WI38 (cell line): ENCODE measurements at regions not wholly inside any gene's neighbourhood (a gene's known extent, or its start where the extent isn't known, plus 50 kb on each side); places are given as distances from the start of the nearest gene placed in this dataset.
"Not testable (repeated sequence)": the region's sequence is repeated elsewhere in the genome, so short reads cannot be mapped to it uniquely, and the experiment has no call there.

Experiments
- H3K4me3 ChIP-seq: 2 replicates; pipeline ENCODE4 v1.5.1; 2011; ENCODE audit warnings: low read depth, mild to moderate bottlenecking, control low read depth, low read length
- TF ChIP-seq, protein P1 (sequence below): IDR thresholded peaks from 2 replicates; pipeline ENCODE4 v1.5.1; 2012; ENCODE audit warnings: low read depth, mild to moderate bottlenecking, control low read depth, low read length

DNA sequence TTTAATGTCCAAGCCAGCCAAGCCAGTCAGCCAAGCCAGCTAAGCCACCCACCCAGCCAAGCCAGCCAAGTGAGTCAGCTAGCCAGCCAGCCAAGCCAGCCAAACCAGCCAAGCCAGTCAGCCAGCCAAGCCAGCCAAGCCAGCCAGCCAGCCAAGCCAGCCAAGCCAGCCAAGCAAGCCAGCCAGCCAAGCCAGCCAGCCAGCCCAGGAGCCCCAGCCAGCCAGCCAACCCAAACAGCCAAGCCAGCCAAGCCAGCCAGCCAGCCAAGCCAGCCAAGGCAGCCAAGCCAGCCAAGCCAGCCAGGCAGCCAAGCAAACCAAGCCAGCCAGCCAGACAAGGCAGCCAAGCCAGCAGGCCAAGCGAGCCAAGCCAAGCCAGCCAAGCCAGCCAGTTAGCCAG is 352.1 kb upstream of the PLGLB2 start:
- H3K4me3 ChIP-seq: not testable (repeated sequence)

DNA sequence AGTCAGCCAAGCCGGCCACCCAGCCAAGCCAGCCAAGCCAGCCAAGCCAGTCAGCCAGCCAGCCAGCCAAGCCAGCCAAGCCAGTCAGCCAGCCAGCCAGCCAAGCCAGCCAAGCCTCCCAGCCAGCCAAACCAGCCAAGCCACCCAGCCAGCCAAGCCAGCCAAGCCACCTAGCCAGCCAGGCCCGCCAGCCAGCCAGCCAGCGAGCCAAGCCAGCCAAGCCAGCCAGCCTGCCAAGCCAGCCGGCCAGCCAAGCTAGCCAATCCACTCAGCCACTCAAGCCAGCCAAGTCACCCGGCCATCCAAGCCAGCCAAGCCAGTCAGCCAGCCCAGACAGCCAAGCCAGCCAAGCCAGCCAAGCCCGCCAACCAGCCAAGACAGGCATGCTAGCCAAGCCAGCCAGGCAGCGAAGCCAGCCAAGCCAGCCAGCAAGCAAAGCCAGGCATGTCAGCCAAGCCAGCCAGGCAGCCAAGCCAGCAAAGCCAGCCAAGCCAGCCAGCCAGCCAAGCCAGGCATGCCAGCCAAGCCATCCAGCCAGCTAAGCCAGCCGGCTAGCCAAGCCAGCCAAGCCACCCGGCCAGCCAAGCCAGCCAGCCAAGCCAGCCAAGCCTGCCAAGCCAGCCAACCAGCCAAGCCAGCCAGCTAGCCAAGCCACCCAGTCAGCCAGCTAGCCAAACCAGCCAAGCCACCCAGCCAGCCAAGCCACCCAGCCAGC is 351.2 kb upstream of the PLGLB2 start:
- H3K4me3 ChIP-seq: not testable (repeated sequence)

DNA sequence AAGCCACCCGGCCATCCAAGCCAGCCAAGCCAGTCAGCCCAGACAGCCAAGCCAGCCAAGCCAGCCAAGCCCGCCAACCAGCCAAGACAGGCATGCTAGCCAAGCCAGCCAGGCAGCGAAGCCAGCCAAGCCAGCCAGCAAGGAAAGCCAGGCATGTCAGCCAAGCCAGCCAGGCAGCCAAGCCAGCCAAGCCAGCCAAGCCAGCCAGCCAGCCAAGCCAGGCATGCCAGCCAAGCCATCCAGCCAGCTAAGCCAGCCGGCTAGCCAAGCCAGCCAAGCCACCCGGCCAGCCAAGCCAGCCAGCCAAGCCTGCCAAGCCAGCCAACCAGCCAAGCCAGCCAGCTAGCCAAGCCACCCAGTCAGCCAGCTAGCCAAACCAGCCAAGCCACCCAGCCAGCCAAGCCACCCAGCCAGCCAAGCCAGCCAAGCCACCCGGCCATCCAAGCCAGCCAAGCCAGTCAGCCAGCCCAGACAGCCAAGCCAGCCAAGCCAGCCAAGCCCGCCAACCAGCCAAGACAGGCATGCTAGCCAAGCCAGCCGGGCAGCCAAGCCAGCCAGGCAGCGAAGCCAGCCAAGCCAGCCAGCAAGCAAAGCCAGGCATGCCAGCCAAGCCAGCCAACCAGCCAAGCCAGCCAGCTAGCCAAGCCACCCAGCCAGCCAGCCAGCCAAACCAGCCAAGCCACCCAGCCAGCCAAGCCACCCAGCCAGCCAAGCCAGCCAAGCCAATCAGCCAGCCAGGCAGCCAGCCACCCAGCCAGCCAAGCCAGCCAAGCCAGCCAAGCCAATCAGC is 350.4 kb upstream of the PLGLB2 start:
- not testable (repeated sequence) for H3K4me3 ChIP-seq

DNA sequence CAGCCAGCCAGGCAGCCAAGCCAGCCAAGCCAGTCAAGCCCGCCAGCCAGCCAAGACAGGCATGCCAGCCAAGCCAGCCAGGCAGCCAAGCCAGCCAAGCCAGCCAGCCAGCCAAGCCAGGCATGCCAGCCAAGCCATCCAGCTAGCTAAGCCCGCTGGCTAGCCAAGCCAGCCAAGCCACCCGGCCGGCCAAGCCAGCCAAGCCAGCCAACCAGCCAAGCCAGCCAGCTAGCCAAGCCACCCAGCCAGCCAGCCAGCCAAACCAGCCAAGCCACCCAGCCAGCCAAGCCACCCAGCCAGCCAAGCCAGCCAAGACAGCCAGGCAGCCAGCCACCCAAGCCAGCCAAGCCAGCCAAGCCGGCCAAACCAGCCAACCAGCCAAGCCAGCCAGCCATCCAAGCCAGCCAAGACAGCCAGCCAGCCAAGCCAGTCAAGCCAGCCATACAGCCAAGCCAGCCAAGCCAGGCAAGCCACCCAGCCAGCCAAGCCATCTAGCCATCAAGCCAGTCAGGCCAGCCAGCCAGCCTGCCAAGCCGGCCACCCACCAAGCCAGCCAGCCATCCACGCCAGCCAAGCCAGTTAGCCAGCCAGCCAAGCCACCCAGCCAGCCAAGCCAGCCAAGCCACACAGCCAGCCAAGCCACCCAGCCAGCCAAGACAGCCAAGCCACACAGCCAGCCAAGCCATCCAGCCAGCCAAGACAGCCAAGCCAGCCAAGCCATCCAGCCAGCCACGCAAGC is 349.2 kb upstream of the PLGLB2 start:
- H3K4me3 ChIP-seq: not testable (repeated sequence)

DNA sequence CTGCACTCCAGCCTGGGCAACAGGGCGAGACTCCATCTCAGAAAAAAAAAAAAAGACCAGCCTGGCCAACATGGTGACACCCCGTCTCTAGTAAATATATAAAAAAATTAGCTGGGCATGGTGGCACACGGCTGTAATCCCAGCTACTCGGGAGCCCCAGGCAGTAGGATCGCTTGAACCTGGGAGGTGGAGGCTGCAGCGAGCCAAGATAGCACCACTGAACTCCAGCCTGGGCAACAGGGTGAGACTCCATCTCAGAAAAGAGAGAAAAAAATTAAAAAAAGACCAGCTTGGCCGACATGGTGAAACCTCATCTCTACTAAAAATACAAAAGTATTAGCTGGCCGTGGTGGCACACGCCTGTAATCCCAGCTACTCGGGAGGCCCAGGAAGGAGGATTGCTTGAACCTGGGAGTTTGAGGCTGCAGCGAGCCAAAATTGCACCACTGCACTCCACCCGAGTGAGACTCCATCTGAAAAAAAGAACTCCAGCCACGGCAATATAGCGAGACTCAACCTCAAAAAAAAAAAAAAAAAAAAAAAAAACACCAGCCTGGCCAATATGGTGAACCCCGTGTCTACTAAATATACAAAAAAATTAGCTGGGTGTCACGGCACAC is 346.1 kb upstream of the PLGLB2 start:
- TF ChIP-seq, protein P1, sequence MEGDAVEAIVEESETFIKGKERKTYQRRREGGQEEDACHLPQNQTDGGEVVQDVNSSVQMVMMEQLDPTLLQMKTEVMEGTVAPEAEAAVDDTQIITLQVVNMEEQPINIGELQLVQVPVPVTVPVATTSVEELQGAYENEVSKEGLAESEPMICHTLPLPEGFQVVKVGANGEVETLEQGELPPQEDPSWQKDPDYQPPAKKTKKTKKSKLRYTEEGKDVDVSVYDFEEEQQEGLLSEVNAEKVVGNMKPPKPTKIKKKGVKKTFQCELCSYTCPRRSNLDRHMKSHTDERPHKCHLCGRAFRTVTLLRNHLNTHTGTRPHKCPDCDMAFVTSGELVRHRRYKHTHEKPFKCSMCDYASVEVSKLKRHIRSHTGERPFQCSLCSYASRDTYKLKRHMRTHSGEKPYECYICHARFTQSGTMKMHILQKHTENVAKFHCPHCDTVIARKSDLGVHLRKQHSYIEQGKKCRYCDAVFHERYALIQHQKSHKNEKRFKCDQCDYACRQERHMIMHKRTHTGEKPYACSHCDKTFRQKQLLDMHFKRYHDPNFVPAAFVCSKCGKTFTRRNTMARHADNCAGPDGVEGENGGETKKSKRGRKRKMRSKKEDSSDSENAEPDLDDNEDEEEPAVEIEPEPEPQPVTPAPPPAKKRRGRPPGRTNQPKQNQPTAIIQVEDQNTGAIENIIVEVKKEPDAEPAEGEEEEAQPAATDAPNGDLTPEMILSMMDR: no peak
- no peak overlapping the region for H3K4me3 ChIP-seq

GRCh38 chr2:87403893-87404175 is 344.1 kb upstream of the PLGLB2 start:
- TF ChIP-seq, protein P1: no peak
- H3K4me3 ChIP-seq: no peak overlapping the region

GRCh38 chr2:87404411-87405255 is 343.3 kb upstream of the PLGLB2 start:
- H3K4me3 ChIP-seq: not testable (repeated sequence)

GRCh38 chr2:87405531-87406216 is 342.2 kb upstream of the PLGLB2 start:
- H3K4me3 ChIP-seq: not testable (repeated sequence)

- not testable (repeated sequence) for H3K4me3 ChIP-seq
Observed at GRCh38 chr2:87406406-87407175, 341.3 kb upstream of the PLGLB2 start.

DNA sequence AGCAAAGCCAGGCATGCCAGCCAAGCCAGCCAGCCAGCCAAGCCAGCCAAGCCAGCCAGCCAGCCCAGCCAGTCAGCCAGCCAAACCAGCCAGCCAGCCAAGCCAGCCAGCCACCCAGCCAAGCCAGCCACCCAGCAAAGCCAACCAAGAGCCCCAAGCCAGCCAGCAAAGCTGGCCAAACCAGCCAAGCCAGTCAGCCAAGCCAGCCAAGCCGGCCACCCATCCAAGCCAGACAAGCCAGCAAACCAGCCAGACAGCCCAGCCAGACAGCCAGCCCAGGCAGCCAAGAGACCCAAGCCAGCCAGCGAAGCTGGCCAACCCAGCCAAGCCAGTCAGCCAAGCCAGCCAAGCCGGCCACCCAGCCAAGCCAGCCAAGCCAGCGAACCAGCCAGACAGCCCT is 338.3 kb upstream of the PLGLB2 start:
- H3K4me3 ChIP-seq: not testable (repeated sequence)

DNA sequence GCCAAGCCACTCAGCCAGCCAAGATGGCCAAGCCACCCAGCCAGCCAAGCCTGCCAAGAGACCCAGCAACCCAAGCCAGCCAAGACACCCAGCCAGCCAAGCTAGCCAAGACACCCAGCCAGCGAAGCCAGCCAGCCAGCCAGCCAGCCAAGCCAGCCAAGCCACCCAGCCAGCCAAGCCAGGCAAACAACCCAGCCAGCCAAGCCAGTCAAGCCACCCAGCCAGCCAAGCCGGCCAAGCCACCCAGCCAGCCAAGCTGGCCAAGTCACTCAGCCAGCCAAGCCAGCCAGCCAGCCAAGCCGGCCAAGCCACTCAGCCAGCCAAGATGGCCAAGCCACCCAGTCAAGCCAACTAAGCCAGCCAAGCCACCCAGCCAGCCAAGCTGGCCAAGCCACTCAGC is 337.5 kb upstream of the PLGLB2 start:
- not testable (repeated sequence) for H3K4me3 ChIP-seq

GRCh38 chr2:87412036-87412820 is 335.7 kb upstream of the PLGLB2 start:
- H3K4me3 ChIP-seq: not testable (repeated sequence)

GRCh38 chr2:87414331-87414730 is 333.6 kb upstream of the PLGLB2 start:
- H3K4me3 ChIP-seq: not testable (repeated sequence)

DNA sequence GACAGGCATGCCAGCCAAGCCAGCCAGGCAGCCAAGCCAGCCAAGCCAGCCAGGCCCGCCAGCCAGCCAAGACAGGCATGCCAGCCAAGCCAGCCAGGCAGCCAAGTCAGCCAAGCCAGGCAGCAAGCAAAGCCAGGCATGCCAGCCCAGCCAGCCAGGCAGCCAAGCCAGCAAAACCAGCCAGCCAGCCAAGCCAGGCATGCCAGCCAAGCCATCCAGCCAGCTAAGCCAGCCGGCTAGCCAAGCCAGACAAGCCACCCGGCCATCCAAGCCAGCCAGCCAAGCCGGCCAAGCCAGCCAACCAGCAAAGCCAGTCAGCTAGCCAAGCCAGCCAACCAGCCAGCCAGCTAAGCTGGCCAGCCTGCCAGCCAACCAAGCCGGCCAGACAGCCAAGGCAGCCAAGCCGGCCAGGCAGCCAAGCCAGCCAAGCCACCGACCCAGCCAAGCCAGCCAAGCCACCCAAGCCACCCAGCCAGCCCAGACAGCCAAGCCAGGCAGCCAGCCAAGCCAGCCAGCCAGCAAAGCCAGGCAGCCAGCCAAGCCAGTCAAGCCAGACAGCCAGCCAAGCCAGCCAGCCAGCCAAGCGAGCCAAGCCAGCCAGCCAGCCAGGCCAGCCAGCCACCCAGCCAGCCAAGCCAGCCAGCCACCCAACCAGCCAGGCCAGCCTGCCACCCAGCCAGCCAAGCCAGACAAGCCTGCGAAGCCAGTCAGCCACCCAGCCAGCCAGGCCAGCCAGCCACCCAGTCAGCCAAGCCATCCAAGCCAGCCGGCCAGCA is 332.9 kb upstream of the PLGLB2 start:
- H3K4me3 ChIP-seq: not testable (repeated sequence)
